ENCODE measurements at regions not wholly inside any gene's neighbourhood (a gene's known extent, or its start where the extent isn't known, plus 50 kb on each side); places are given as distances from the start of the nearest gene placed in this dataset.

- no peak for DNase-seq (ENCODE audit: low spot score)
Measured at GRCh38 chr9:115986508-115986907, 167.1 kb upstream of the PAPPA start.

GRCh38 chr9:115988701-115989100 is 164.9 kb upstream of the PAPPA start:
- no peak for DNase-seq (ENCODE audit: low spot score)

DNA sequence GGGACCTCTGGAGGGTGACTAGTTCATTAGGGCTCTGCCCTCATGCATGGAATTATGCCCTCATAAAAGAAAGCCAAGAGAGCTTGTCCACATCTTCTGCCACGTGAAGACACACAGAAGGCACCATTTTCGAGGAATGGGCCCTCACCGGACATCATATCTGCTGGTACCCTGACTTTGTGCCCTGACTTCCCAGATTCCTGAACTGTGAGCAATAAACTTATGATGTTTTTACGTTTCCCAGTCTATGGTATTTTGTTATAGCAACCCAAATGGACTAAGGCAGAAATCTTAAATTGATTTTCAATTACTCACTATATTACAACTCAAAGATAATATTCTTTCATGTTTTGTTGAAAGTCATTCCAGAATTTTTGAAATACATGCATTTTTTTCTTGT is 163.8 kb upstream of the PAPPA start:
- no peak for DNase-seq (ENCODE audit: low spot score)

GRCh38 chr9:115992834-115993233 is 160.8 kb upstream of the PAPPA start:
- no peak for DNase-seq (ENCODE audit: low spot score)

DNA sequence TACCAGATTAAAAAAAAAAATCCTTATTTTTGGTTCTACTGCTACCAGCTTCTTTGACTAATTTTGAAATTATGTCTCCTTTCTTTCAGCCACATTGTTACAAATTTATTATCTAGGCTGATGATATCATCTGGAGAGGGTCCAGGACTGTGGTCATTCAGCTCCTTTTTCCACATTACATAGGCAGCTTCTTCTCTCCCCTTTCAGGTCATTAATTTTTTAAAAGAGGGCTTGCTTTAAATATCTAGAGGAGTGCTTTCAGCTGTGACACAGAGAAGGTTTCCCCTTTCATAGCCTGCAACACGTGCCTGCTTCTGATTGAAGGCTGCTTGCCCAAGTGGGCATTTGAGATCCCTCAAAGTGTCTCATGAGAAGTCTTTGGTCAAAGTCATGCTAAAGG is 155.7 kb upstream of the PAPPA start:
- DNase-seq (ENCODE audit: low spot score): no peak

DNA sequence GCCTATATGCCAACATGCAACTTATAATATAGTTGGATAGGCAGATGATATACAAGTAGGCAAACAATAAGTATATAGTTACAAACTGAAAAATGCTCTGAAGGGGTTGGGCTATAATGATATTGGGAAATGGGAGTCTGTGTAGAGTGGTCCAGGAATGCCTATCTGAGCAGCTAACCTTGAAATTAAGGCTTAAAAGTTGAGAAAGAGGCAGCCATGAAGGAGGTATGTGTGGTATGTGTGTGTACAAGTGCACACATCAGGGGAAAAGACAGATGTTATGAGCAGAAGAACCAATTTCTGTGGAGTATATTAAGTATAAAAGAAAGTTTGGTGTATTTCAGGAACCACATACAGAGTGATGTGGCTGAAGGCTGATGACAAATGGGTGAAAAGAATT is 154.9 kb upstream of the PAPPA start:
- DNase-seq (ENCODE audit: low spot score): no peak

- DNase-seq (ENCODE audit: low spot score): no peak
Measured at GRCh38 chr9:115999498-115999897, 154.1 kb upstream of the PAPPA start.

- DNase-seq (ENCODE audit: low spot score): no peak
Measured at GRCh38 chr9:116000748-116001329, 152.8 kb upstream of the PAPPA start.

DNA sequence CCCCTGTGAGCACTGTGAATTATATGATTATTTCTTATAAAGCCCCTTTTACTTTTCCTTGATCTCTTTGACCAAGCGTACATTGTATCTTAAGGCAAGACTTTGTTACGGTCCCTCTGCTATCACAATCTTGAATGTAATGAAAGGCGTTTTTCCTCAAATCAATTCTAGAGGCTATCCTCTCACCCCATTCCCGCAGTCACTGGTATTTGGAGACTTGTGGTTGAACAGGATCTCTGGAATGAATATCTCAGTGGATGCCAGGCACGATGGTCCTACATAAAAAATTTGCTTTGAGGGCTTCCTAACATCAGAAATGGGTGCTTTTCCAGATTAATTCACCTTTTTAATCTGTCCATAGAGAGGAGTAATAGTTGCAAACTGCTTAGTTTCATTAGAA is 151.4 kb upstream of the PAPPA start:
- no peak for DNase-seq (ENCODE audit: low spot score)

DNA sequence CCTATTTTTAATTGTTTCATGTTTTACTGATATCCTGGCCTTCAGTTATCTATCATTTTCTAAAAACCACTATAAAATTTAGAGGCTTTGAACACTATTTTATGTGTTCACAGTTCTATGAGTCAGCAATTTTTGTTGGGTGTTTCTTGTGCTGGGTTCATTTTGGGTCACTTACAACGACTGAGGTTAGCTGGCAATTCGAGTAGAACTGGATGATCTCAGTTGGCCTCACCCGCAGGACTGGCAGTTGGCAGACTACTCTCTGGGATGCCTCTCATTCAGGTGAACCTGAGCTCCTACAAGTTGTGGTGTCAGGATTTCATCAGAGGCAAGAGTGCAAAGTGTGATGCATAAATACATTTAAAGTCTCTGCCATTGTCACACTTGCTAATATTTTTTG is 151.0 kb upstream of the PAPPA start:
- DNase-seq (ENCODE audit: low spot score): no peak

DNA sequence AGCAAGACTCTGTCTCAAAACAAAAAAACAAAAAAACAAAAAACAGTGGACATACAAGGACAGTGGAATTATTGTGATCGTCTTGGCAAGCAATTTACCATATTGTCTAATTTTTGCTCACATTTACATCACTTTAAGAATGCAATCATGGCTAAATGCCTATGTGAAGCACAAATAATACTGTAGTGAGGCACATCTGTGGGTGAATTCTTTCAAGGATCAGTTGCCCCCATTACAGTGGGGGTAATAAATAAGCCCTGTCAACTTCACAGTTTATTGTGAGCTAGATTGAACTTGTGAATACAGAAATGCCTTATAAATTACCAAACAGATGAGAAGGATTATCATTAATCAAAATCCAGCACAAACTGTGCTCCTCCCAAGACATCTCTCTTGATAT is 150.2 kb upstream of the PAPPA start:
- no peak for DNase-seq (ENCODE audit: low spot score)

DNA sequence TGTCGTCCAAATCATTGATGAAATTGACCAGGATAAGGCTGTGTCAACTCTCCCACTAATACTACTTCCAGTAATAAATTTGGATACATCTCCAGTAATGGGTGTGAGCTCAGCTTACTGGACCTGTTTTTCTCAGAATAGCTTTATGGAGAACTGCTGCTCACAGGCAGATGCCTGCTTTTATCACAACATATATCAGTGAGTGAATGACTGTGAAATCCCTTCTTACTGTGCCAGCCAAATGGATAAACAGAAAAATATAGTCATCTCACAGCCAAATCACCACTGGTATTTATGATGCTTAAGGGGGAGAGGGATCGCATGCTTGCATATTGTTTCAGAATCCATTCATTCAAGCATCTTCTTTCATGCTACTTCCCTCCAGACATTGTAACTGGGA is 148.4 kb upstream of the PAPPA start:
- DNase-seq (ENCODE audit: low spot score): no peak

GRCh38 chr9:116007824-116008223 is 145.8 kb upstream of the PAPPA start:
- no peak for DNase-seq (ENCODE audit: low spot score)

DNA sequence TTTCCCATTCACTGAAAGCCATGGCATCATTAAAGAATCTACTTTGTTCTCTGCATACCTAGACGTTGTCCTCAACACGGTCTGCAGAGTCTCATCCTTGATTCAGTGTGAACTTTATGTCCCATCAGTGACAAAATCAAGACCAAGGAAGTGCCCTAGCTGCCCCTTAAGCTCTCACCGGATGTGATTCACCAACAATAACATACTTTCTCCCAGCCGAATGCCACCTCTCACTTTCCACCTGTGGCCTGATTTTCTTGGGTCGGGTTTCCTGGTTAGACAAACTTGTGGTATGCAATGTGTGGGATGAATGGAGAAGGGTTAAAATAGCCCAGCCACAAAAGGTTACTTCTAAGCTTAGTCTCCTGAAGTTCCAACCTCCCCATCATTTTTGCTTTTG is 145.3 kb upstream of the PAPPA start:
- DNase-seq (ENCODE audit: low spot score): no peak

- no peak for DNase-seq (ENCODE audit: low spot score)
Measured at GRCh38 chr9:116009420-116009819, 144.2 kb upstream of the PAPPA start.

- DNase-seq (ENCODE audit: low spot score): no peak
Measured at GRCh38 chr9:116015855-116016254, 137.7 kb upstream of the PAPPA start.

GRCh38 chr9:116020146-116020545 is 133.4 kb upstream of the PAPPA start:
- no peak for DNase-seq (ENCODE audit: low spot score)

DNA sequence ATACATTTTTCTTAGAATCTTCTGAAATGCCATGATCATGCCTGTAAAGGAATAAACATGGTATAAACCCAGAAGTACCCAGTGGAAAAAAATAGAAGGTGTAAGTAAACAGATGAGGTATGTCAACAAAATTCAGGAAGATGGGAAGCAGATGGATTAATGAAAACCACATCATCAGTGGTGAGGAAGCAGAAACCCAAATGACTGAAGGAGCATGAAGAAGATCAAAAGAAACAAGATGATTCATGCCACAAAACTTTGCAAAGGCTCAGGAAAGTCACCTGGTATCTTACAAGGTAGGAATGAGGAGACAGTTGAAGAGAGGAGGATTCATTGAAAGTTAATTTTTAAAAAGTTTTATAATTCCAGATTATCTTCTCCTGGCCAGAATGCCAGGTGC is 132.8 kb upstream of the PAPPA start:
- no peak for DNase-seq (ENCODE audit: low spot score)

- no peak for DNase-seq (ENCODE audit: low spot score)
Measured at GRCh38 chr9:116027096-116027495, 126.5 kb upstream of the PAPPA start.

DNA sequence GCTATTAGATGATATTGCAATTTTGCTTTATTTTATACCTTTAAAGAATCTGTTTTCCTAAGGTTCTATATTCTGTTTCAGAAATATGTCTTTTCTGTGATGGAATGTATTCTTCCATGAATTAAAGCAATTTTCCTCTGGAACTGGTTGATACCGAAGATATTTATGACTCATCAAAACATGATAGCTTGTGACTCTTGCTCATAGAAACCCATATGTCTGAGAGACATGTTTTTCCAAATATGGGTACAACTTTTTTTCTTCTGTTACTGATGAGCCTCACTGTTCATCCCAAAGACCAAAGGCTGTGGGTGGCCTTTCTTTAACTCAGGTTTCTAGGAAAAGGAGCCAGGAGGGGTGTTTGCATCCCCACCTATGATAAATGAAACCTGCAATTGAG is 126.1 kb upstream of the PAPPA start:
- no peak for DNase-seq (ENCODE audit: low spot score)

DNA sequence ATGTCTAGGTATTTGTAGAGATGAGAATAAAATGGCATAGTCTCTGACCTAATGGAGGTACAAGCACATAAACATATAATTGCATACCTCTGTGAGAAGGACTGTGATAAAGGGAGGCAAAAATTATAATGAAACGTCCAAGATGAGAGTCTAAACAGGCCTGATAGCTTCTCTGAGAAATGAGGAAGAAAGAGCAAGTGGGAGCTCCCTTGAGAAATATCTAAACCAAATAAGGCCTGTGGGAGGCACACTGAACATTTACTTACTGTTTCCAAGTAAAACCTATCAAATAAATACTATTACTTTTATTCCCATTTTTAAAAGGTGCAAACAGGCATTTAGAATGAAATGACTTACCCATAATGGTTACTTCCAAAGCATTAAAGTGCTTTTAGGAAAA is 125.6 kb upstream of the PAPPA start:
- no peak for DNase-seq (ENCODE audit: low spot score)

- no peak for DNase-seq (ENCODE audit: low spot score)
Measured at GRCh38 chr9:116030517-116030916, 123.1 kb upstream of the PAPPA start.

GRCh38 chr9:116032683-116033440 is 120.7 kb upstream of the PAPPA start:
- no peak for DNase-seq (ENCODE audit: low spot score)

DNA sequence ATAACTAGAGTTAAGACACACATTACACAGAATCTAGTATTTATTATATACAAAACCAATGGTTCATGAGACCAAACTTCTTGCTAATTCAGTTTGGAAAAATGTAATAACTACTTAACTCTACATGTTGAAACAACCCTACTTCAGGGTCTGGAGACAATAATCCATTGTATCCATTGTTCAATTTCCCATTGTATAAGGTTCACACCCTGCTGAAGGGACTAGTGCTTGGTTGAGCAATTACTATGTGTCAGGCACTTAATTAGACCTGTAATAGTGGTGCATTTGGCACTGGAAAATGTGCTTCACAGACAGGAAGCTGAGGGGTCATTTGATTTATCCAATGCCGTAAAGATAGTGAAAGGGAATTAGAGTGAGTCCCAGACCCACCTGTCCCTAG is 114.3 kb upstream of the PAPPA start:
- no peak for DNase-seq (ENCODE audit: low spot score)

All from left forelimb (tissue), 1 donor.